RPMI7951 (cell line): ENCODE measurements at regions not wholly inside any gene's neighbourhood (a gene's known extent, or its start where the extent isn't known, plus 50 kb on each side); places are given as distances from the start of the nearest gene placed in this dataset.

Experiments used
- DNase-seq: peaks from one replicate; pipeline ENCODE4 v3.0.0-alpha.2; 2012; ENCODE audit warnings: low read depth

DNA sequence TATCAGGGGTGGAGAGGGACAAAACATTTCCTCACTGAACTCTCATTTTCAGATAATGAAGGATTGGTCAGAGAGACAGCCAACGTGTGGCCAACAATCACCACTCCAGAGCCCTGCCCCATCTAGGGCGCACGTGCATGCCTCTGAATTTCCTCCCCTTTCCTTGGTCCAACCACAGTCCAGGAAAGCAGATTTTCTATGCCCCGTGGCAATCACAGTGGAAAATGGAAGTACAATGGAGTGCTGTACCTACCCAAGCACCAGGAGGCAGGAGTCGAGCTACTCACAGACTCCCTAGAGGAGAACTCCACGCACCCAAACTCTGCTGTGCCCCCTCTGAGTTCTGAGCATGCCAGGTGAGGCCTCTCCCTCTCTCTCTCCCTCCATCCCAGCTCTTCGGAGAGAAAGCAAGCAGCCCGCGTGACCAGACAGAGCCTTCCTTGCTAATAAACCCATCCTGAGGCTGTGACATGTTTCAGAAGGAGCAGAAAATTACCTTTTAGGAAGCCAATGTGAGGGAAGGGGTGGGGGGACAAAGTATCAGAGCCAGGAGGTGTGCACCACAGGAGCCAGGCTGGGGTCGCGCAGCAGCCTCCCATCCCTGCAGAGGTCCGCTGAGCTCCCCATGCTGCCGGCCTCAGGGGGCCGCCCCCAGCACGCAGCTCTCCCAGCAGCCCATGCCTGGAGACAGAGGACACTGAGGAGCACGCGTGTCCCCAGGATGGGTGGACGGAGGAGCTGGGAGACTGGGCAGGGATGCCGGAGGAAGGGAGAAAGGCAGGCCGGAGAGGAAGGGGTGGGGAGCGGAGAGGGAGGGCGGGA is 73.4 kb downstream of the PITPNM2 start:
- no peak for DNase-seq

DNA sequence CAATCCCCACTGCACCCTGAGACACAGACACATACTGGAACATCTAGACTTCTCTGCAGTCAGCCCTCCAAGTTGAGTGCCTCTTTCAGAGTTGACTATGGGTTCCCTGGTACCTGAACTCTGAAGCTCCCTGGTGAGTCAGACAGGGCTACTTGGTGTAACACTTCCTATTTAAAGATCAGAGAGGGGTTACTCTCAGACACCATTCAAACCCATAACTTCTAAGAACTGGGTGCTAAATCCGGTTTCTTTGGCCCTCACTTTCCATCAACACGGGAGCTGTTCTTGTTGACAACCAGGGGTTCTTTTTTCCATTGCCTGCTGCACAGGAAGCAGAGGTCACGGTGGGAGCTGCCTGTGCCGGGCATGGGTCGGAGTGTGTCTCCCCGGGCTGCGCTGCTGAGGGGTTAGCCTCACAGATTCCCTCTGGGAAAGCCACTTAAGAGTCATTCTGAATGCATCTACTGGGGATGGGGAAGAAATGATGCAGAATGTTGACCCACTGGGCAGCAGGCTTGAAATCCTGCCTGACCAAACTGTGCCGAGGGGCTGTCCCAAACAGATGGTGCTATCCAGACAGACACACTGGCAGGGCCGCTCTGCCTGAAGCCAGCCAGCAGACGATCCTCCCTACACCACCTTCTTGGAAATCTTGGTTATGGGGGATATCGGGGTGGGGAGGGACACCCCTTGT is 74.1 kb downstream of the PITPNM2 start:
- no peak for DNase-seq

DNA sequence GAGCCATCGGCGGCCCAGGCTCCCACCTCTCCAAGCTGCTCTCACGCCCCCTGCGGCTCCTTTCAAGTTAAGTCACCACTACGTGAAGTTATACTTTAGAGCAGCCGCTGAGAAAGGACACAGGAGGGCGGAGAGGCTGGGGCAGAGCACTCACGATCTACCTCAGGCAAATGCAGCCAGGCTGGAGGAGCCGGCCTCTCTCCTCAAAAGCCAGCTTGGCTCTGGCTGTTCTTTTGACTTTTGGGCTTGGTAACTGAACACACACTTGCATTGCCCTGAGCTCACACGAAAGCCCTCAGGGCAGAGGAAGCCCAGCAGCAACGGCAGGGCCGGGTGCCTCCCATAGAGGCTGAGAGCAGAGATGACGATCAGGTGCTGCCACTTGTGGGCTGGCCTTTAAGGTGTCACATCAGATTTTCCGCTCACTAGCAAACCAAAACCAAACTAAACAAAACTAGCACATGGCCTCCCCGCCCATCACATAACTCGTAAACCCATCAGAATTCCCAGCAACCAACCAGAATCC is 75.2 kb downstream of the PITPNM2 start:
- no peak for DNase-seq

DNA sequence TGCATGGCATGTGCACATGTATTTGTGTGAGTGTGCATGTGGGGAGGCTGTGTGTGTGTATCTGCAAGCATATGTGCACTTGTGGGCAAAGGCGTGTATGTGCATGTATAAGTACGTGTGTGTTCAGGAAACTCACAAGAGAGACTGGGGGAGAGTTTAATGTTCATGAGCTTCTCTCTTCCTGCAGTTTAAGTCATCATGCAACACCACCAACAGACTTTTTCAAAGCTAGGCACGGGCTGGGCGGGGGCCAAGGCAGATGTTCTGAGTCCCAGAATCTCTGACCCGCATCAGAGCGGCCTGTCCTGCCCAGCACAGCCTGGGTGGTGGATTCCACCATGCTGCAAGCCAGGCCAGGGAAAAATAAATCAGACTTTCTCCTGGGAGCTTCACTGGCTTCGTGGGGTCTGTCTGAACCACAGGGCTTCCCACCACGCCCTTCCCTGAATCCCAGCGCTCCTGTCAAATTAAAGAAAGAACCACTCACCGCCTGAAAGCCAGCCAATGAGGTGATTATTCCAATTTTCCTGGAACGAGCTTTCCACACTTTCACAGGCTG is 75.7 kb downstream of the PITPNM2 start:
- no peak for DNase-seq

DNA sequence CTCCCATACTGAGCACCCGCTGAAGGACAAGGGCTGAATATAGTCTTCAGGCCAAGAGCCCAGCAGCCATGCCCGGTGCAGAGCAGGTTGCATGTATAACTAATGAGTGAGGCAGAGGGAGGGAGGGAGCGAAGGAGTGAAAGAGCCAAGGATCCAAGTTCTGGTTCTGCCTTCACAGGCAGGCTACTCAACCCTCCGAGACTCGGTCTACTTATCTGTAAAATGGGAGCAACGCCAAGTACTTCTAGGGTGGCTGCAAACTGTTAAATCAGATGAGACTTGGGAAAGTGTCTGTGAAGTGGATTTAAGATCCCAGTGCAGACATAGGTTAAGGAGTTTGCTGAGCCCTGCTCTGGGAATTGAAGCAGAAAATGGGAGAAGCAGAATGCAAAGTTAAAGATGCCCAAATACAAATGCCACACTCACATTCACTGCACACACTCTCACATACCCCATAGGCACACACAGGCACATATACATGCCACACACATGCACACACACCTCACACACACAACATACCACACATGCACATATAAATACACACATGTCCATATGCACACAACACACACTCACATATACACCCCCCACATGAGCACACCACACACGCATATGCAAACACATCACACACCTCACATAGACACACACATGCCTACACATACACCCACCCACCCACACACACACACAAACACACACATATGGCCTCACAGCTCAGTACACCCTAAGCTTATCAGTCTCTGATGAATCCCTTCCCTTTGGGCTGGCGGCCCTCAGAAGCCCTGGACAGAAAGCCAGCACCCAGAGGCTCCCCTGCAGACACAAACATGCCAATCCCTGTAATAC is 76.7 kb downstream of the PITPNM2 start:
- DNase-seq, result no peak

DNA sequence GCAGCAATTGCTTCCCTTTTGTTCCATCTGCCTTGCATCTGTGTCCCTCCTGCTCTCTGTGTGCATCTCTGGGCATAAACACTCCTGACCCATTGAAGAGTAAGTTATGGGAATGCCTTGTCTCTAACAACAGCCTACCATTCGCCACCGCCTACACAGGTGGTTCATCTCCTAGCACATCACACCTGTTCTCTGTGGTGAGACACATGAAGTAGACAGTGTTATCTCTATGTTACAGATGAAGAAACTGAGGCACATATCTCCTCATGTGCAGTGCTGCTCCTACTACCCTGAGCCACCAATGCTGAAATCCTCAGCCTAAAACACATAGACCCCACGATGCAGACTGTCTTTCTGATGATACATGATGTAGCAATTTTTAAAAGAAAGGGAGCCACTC is 77.6 kb downstream of the PITPNM2 start:
- no peak for DNase-seq

DNA sequence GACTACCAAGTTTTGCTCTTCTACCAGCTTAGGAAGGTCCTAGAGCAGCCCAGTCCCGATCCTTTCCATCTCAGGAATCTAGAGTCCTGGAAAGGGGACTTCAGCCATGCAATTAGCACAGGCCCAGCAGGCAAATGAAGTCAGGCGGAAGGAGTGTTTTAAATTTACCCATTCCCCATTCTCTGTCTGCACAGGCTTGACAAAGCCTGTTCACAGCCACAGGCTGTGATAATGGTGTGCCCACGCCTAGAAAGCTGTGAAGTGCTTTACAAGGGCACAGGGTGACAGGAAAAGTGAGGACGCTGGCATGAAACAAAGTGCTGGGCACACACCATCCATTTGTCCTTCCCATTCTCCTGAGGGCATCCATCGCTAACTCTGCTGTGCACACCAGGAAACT is 79.0 kb downstream of the PITPNM2 start:
- no peak for DNase-seq

DNA sequence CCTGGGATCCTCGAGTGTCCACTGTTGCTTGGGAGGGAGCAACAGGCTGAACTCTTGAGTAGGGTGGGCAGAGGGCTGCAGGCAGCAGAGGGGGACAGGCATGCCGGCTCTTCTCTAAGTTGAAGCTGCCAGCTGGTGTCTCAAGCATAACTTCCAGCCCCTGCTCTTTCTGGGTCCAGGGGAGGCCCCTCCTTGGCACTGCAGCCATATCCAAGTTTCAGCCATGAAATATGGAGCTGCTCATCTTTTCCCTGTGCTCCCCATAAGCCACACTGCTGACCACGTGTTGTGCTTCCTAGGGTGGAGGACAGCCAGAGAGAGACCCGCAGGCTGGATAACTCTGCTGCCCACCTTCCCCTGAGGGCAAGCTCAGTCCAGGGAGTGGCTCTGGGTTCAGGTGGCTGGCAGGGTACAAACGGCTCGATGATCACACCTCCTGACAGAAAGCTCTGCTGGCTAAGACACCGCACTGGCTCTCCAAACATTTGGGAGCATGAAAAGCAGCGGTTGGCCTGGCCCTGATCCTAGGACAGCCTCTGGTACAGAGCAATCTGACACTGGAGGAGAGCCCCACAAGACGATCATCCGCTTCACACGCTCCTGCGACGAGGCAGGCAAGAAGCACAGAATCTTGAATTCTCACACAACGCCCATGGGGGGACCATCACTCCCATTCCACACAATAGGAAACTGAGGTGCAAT is 79.6 kb downstream of the PITPNM2 start:
- no peak for DNase-seq

DNA sequence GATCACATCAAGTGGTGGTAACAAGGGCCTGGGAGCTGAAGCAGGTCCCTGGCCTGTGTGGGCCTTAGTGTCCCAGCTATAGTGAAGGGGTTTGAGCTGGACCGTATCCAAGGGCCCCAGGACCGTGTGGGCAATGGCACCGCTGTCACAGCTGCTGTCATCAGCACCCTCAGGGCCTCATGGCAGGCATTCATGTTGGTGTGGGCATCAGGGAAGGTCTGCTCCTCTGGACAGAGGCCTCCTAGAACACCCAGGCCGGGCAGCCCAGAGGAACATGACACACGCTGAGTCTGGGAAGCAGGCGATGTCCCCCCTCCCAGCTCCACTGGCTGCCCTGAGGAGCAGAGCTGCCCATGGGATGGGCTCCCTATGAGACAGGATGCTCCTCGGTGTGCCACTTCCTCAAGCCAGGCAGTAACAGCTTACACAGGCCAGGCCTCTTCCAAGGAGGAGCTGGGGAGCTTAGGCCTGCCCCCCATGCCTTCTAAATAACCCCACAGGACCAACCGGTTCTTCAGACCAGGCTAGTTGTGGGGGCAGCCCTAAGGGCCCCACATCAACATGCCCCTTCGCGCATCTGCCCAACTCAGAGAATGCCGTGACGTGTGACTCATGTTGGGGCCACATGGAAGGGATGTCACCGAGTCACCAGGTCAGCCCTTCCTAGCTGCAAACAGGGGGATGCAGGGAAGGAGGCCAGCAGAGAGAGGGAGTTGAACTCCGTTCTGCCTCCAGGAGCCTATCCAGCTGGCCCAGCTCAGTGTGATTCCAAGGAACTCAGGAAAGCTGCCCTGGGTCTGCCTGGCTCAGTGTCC is 80.4 kb downstream of the PITPNM2 start:
- peak; percentile 41 for DNase-seq

DNA sequence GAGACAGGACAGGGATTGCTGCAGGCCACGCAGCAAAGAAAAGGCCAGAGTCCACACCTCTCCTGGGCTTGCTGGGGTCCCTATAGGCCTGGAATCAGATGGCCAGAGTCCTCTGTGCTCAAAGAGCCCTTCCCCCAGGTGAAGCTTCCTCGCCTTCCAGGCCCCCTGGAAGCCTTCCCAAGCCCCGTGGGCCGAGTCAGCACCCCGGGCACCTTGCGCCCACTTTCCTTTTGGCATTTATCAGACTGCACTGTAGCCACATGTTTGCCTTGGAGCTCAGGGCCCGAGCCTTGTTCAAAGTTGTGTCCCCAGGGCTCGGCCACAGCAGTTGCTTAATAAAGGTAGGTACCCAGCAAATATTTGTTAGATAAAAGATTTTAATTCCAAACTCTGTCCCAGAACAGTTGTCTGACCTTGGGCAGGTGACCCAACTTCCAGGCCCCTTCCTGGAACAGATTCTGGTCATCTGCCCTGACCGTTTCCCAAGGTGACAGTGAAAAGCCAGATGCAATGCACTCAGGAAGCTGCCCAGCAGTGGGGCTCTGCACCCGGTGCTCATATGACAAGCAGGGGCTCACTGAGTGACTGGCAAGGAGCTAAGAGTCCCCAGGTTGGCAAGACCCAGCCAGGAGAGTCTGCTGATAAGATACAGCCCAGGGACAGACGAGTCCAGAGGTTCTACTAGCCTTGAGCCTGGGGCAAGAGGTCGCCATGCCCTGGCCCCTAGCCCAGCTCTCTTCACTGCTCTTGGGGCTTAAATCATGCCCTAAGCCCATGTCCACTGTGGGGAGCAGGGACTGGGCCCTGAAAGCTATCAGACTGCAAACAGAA is 81.2 kb downstream of the PITPNM2 start:
- DNase-seq, result no peak

DNA sequence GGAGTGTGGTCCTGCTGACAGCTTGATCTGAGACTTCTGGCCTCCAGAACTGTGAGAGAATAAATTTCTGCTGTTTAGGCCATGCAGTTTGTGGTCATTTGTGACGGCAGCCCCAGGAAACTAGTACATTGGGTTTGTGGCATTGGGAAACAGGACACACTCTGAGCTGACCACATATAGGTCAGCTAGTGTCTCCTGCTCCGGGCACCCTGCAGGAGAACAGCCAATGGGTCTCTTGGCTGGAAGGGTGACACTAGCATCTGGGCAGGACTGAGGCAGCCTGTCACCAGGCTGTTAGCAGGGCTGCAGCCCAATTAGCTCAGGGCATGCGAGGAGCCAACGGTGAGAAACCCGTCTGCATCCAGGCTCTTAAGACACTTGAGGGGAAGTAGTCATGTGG is 83.2 kb downstream of the PITPNM2 start:
- DNase-seq, result peak; percentile 48

DNA sequence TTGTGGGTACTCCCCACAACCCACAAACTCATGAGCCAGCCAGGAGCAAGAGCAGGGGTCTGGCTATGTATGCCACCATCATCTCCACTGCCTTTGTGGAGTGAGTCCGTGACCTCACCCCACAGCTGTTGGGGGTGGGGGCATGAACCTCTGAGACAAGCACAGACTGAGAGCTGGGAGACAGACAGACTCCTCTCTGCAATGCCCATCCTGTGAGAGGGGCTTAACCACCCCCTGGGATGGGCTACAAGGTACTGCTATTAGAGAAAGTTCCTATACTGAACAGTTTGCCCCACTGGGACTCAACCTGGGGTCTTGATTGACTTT is 84.5 kb downstream of the PITPNM2 start:
- DNase-seq, result no peak

DNA sequence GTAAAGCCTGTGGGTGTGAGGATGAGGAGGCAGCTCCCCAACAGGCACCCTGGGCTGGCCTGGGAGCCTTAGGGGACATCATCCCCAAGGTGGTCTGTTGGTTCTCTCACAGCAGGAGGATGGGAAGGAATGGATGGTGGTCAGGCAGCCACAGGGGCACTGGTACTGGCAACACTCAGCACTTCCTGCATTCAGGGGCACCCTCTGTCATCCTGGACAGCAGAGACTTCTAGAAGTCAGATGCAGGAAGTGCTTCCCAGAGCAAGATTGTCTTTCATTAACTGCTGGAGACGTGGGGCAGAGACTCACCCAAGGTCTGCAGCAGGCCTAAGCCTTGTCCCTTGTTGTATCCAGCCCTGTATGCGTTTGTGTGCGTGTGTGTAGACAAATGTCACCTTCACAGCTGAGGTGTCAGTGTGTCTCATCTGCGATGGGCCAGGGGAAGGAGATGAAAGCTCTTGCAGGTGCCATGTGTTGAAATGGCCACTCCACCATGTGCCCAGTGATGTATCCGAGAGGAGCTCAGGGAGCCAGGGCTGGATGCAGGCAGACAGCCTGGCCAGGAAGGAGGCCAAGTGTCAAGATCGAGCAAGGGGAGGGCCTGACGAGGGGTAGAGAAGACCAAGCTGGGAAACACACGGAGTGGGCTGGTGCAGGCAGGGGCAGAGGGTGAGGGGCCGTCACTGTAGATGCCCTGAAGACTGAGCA is 85.1 kb downstream of the PITPNM2 start:
- DNase-seq, result no peak

DNA sequence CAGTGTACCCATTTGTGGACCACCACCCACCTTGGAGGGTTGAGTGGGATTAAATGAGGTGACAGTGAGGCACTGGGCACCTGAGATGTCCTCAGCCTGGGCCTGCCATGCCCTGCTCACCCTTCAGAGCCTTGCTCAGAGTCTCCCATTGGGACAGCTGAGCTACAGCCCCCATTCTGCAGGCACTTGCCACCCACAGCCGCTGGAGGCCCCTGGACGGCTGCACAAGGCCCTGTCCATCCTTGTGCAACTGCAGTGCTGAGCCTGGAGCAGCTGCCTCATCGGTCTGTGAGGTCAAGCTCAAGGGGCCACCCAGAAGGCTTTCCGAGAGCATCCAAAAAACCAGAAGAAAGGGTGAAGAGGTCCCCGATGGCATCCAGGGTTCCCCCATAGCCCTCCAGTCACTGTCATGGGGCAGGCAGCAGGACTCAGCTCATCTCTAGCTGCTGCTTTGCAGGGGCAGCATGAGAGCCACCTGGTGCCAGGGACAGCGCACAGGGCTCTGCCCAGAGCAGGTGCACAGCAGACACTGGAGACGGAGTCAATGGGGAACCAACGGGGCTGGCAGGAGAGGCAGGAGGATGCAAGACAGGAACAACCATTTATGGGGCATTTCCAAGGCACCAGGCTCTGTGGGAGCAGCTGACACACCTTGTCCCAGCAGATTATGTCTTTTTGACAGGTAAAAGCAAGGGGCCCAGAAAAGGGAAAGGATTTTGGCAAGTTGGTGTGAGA is 84.6 kb downstream of the ARL6IP4 start:
- DNase-seq, result no peak

DNA sequence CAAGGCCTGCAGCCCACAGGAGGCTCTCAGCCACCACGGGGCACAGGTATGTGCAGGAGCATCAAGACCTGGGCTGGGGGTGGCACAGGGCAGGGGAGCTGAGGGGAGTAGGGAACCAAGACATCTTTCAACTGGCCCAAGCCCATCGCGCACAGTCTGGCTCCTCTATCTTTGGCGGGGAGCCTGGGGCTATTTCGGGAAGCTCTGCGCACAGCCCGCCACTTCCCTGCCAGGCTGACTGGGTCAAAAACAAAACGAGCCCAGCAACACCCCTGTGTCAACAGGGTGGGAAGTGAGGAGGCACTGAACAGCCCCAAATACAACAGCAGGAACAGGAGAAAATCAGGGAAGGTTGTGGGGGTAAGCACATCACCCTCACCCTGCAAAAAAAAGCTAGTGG is 83.9 kb downstream of the ARL6IP4 start:
- DNase-seq, result no peak

DNA sequence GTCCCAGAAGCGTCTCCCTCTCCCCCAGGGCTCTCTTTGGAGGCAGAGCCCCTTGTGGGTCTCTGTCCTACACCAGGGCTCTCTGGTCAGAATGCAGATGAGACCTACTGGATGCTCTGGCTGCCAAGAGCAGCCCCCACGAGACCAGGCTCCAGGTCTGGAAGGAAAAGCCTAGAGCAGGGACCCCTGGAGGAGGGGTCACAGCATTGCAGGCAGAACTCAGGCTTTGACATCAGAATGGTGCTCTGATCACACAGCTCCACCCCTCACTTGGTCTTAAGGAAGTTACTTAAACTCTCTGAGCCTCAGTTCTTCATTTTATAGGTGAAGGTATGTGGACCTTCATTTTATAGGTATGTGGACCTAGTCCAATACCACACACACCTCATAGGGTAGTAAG is 83.1 kb downstream of the ARL6IP4 start:
- peak; percentile 17 for DNase-seq

DNA sequence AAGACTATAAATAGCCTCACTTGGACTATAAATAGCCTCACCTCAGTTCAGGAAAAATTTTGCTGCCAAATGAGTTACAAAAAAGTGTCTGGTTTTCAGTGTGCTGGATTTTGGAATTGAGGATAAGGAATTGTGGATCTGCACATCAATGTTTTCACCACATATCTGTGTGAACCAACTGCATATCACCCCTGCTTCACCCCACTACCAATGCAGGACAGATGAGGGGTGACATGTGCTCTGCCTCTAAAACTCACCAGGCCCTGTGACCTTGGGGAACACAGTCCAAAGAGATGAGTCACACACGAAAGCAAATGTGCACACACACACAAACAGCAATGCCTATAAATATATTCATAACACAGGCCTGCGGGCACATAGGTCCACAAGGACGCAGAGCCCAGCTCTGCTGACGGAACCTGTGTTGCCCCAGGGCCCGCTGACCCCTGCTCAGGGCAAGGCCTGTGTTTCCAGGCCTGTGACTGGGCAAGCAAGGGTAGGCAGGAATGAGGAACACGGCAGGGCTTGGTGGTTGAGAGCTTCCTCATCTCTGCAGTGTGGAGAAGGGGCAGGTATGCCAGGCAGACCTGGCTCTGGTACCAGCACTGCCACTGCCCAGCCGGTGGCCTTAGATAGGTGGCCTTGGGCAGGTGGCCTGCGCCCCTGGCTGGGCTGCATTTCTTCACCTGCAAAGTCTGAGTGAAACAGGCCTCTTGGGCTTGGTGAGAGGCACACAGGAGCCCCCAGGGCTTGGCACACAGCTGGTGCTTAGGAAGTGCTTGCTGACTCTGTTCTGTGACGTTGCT is 82.4 kb downstream of the ARL6IP4 start:
- DNase-seq, result peak; percentile 91
